Epidermal melanocyte (primary cell): ENCODE measurements at regions not wholly inside any gene's neighbourhood (a gene's known extent, or its start where the extent isn't known, plus 50 kb on each side); places are given as distances from the start of the nearest gene placed in this dataset.

ENCODE experiments used
- DNase-seq: peaks from one replicate; pipeline ENCODE4 v3.0.0; 2011; ENCODE audit warnings: low spot score; ENCODE audit not compliant: insufficient read length

- DNase-seq = no peak
Measured at GRCh38 chr2:65700720-65701119, 268.3 kb upstream of the SPRED2 start.

GRCh38 chr2:65700004-65700651 is 267.7 kb upstream of the SPRED2 start:
- no peak for DNase-seq

- DNase-seq = no peak
Measured at GRCh38 chr2:65691816-65692215, 259.4 kb upstream of the SPRED2 start.

GRCh38 chr2:65688141-65688886 is 255.9 kb upstream of the SPRED2 start:
- DNase-seq = no peak

- DNase-seq = no peak
Measured at GRCh38 chr2:65687614-65688013, 255.2 kb upstream of the SPRED2 start.

- DNase-seq = no peak
Measured at GRCh38 chr2:65686928-65687521, 254.6 kb upstream of the SPRED2 start.

- DNase-seq = no peak
Measured at GRCh38 chr2:65681503-65681902, 249.1 kb upstream of the SPRED2 start.

GRCh38 chr2:65678779-65679391 is 246.5 kb upstream of the SPRED2 start:
- no peak for DNase-seq

GRCh38 chr2:65675350-65675749 is 243.0 kb upstream of the SPRED2 start:
- DNase-seq = no peak

- no peak for DNase-seq
Measured at GRCh38 chr2:65671670-65672242, 239.4 kb upstream of the SPRED2 start.

GRCh38 chr2:65669574-65669973 is 237.2 kb upstream of the SPRED2 start:
- no peak for DNase-seq

- no peak for DNase-seq
Measured at GRCh38 chr2:65668744-65669143, 236.3 kb upstream of the SPRED2 start.

GRCh38 chr2:65666156-65666725 is 233.8 kb upstream of the SPRED2 start:
- no peak for DNase-seq

GRCh38 chr2:65664931-65665330 is 232.5 kb upstream of the SPRED2 start:
- no peak for DNase-seq

GRCh38 chr2:65663831-65664407 is 231.5 kb upstream of the SPRED2 start:
- no peak for DNase-seq

GRCh38 chr2:65662654-65663432 is 230.4 kb upstream of the SPRED2 start:
- DNase-seq = no peak

- DNase-seq = no peak
Measured at GRCh38 chr2:65661980-65662653, 229.7 kb upstream of the SPRED2 start.

GRCh38 chr2:65660340-65660739 is 227.9 kb upstream of the SPRED2 start:
- no peak for DNase-seq

- DNase-seq = no peak
Measured at GRCh38 chr2:65658881-65659280, 226.5 kb upstream of the SPRED2 start.

GRCh38 chr2:65658266-65658665 is 225.9 kb upstream of the SPRED2 start:
- no peak for DNase-seq
